ENCODE measurements at regions not wholly inside any gene's neighbourhood (a gene's known extent, or its start where the extent isn't known, plus 50 kb on each side); places are given as distances from the start of the nearest gene placed in this dataset.

DNA sequence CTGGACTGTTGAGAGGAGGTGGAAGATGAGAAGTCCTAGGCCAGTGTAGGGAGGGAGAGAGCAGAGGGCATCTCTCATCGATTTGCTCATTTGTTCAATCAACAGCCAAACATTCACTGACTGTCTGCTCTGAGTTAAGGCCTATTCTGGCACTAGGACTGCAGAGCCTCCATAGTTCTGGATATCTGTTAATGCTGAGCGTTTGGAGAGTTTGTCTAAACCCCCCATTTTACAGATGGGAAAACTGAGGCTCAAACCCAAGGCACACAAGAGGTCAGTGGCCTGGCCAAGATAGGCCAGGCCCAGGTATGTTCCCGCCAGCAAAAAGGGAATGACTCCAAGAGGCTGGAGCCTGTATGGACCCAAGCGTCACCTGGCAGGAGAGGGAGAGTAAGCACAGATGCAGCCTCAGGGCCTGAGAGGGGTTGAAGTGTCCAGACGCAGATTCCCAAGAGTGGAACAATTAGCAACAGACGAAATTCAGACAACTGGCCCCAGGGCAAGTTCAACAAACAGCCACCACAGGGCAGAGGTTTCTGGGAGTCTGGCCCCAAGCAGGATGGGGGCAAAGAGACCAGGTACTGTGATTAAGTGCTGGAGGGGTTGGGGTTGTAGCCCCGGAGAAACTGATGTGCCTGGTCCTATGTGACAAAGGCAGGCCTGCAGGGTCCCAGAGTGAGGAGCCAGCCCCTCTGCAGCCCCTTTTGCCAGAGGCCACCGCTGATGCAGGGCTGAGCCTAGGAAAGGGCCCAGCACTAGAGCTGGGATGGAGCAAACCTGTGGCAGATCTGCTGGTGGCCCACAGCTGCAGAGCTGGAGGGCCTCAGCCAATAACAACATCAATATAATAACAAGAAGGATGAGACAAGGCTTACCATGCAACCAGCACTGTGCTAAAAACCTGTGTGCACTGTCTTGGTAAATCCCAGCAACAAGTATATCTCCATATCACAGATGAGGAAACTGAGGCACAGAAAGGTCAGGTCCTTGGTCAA lies 245.1 kb upstream of the TLE3 start:
- H3K36me3 ChIP-seq: no peaks in the 10 kb centered on the region
- no peak for TF ChIP-seq CTCF (IDR thresholded peaks at IDR 0.05)
- TF ChIP-seq POLR2A (IDR thresholded peaks at IDR 0.05): no peak
- H3K4me3 ChIP-seq: no peak overlapping the region
- no peak for DNase-seq
- peaks cover 0 to 17% (median under 1%) of the 10 kb centered on the region in 12 donors for H3K4me1 ChIP-seq
- H3K9me3 ChIP-seq: no peaks in the 10 kb centered on the region
- H3K27ac ChIP-seq: no peak overlapping the region
- H3K27me3 ChIP-seq: peaks cover 0 to under 1% (median 0%) of the 10 kb centered on the region in 9 donors
- ATAC-seq: no peak
- intact Hi-C loops (cut with DNase I): no loop called here
- 95 to 97% (median 96%) methylated on average over 8 of the region's 8 CpGs for WGBS, 4 donors

DNA sequence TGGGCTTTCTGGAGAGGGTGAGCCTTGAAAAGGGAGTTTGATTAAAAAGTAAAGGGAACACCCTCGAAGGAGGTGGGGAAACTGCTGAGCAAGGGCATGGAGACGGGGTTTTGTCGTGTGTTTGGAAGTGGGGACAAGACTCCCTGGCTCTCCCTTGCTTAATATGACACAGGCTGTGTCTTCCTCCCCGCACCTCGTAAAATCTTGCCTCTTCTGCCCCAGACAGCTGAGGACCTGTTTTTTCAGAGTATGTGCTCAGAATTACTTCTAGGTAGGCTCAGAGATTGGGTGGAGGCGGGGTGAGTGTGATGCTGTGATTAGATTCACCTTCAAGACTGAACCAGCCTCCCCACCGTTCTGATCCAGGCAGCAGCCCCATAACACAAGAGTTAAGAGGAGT lies 244.4 kb upstream of the TLE3 start:
- 94 to 96% (median 94%) methylated on average over 7 of the region's 7 CpGs for WGBS, 4 donors
- TF ChIP-seq POLR2A (IDR thresholded peaks at IDR 0.05) (no peak), CTCF (IDR thresholded peaks at IDR 0.05) (no peak)
- DNase-seq (no peak), ATAC-seq (no peak)
- peaks cover 0 to 17% (median under 1%) of the 10 kb centered on the region in 12 donors for H3K4me1 ChIP-seq
- no peaks in the 10 kb centered on the region for H3K9me3 ChIP-seq
- no peaks in the 10 kb centered on the region for H3K36me3 ChIP-seq
- intact Hi-C loops (cut with DNase I): no loop called here
- no peak overlapping the region for H3K4me3 ChIP-seq
- no peak overlapping the region for H3K27ac ChIP-seq
- no peaks in the 10 kb centered on the region for H3K27me3 ChIP-seq

GRCh38 chr15:70341566-70341965 lies 243.8 kb upstream of the TLE3 start:
- Histone ChIP-seq H3K4me3 (no peak overlapping the region), H3K9me3 (no peaks in the 10 kb centered on the region), H3K27me3 (no peaks in the 10 kb centered on the region), H3K27ac (no peak overlapping the region), H3K4me1 (peaks cover 0 to 17% (median under 1%) of the 10 kb centered on the region in 12 donors), H3K36me3 (no peaks in the 10 kb centered on the region)
- intact Hi-C loops (cut with DNase I): no loop called here
- WGBS, 4 donors: 78 to 85% (median 81%) methylated on average over 4 to 5 of the region's 5 CpGs
- no peak for TF ChIP-seq CTCF (IDR thresholded peaks at IDR 0.05)
- no peak for TF ChIP-seq POLR2A (IDR thresholded peaks at IDR 0.05)
- ATAC-seq: no peak
- DNase-seq: peak in 1 of 5 donors; percentile 1

DNA sequence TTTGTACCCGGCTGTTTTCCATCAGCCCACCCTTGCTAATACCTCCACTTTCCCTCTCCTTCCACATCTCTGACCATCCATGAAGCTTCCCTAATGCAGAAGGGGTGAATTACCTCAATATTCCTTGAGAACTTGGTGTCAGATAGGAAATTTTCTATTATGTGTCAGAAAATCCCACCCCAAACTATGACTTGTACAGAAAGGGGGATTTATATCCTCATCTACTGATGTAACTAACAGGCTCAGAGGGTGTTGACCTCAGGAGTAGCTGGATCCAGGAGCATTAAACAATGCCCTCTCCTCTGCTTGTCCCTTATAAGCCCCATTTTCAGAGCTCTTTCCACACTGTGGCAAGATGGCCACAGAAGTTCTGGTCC lies 242.8 kb upstream of the TLE3 start:
- TF ChIP-seq CTCF (IDR thresholded peaks at IDR 0.05) (no peak), POLR2A (IDR thresholded peaks at IDR 0.05) (no peak)
- Histone ChIP-seq H3K27ac (peak overlapping the region in 3 of 12 donors; percentile 6 to 41 (median 22)), H3K4me3 (no peak overlapping the region), H3K9me3 (peaks cover 0 to 3% (median 0%) of the 10 kb centered on the region in 12 donors), H3K36me3 (no peaks in the 10 kb centered on the region), H3K4me1 (peaks cover 0 to 17% (median under 1%) of the 10 kb centered on the region in 12 donors), H3K27me3 (no peaks in the 10 kb centered on the region)
- intact Hi-C loops (cut with DNase I): no loop called here
- WGBS, 4 donors: 84 to 98% (median 93%) methylated on average over 1 of the region's 1 CpG
- DNase-seq (no peak), ATAC-seq (no peak)

Data from heart left ventricle (tissue), 16 donors.